Epithelial cell of proximal tubule (primary cell): ENCODE measurements at regions not wholly inside any gene's neighbourhood (a gene's known extent, or its start where the extent isn't known, plus 50 kb on each side); places are given as distances from the start of the nearest gene placed in this dataset.
A peak's percentile ranks its signal among the peaks of the same experiment; 100 is the strongest.

Experiments
- DNase-seq: peaks from one replicate; pipeline ENCODE4 v3.0.0-alpha.2; 2011; ENCODE audit warnings: low read depth
- H3K4me3 ChIP-seq: 2 replicates; pipeline ENCODE4 v1.5.1; 2011; ENCODE audit warnings: low read depth, mild to moderate bottlenecking, low read length
- CTCF ChIP-seq: conservative IDR thresholded peaks from 2 replicates; pipeline ENCODE4 v1.5.1; 2012; ENCODE audit warnings: low read depth, mild to moderate bottlenecking, low read length

GRCh38 chr13:39941236-39941635 is 285.8 kb downstream of the COG6 start:
- no peak overlapping the region for H3K4me3 ChIP-seq
- no peak for DNase-seq
- TF ChIP-seq CTCF = no peak

- no peak overlapping the region for H3K4me3 ChIP-seq
- no peak for TF ChIP-seq CTCF
- no peak for DNase-seq
Measured at GRCh38 chr13:39941911-39942551, 286.6 kb downstream of the COG6 start.

- H3K4me3 ChIP-seq = no peak overlapping the region
- TF ChIP-seq CTCF = peak; percentile 100
- peak; percentile 7 for DNase-seq
Measured at GRCh38 chr13:39942552-39943273, 287.3 kb downstream of the COG6 start.

- no peak for TF ChIP-seq CTCF
- no peak overlapping the region for H3K4me3 ChIP-seq
- DNase-seq = no peak
Measured at GRCh38 chr13:39943711-39944110, 288.2 kb downstream of the COG6 start.

- no peak overlapping the region for H3K4me3 ChIP-seq
- no peak for TF ChIP-seq CTCF
- DNase-seq = no peak
Measured at GRCh38 chr13:39945226-39945625, 289.8 kb downstream of the COG6 start.

- DNase-seq = no peak
- H3K4me3 ChIP-seq = no peak overlapping the region
- TF ChIP-seq CTCF = no peak
Measured at GRCh38 chr13:39946769-39947168, 291.3 kb downstream of the COG6 start.

- DNase-seq = no peak
- no peak for TF ChIP-seq CTCF
- no peak overlapping the region for H3K4me3 ChIP-seq
Measured at GRCh38 chr13:39951301-39951700, 295.8 kb downstream of the COG6 start.
